A673 (cell line): ENCODE measurements at regions not wholly inside any gene's neighbourhood (a gene's known extent, or its start where the extent isn't known, plus 50 kb on each side); places are given as distances from the start of the nearest gene placed in this dataset.

Experiments
- CTCF ChIP-seq: fragments of 300-800, 200-600 bp; sonication (generic); conservative IDR thresholded peaks from 2 replicates; pipeline ENCODE4 v1.5.1; 2017; ENCODE audit warnings: low read depth, mild to moderate bottlenecking, antibody characterized with exemption, low read length, moderate library complexity, mixed read lengths
- EZH2 ChIP-seq: fragments of 200-600 bp; sonication (generic); IDR thresholded peaks from 2 replicates; pipeline ENCODE4 v1.6.1; 2017; ENCODE audit warnings: borderline replicate concordance, low read depth, mild to moderate bottlenecking, mixed read lengths, antibody characterized with exemption, low read length; ENCODE audit not compliant: poor library complexity, severe bottlenecking

DNA sequence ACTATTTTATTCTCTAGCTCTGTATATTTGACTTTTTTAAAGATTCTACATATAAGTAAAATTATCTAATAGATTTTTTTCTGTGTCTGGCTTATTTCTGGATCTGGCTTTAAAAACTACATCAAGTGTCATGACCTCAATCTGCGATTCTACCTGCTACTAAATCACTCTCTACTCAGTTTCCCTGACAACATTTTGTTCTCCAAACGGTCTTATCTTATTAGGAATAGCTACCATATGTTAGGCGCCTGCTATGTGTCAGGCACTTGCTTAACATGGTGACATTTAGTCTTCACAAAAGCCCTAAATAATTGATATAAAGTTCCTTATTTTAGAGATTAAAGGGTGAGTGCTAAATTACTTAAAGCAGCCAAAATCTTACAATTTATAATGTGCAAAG lies 1362.9 kb upstream of the FLRT2 start:
- no peak for TF ChIP-seq CTCF
- no peak for TF ChIP-seq EZH2
